Panc1 (cell line): ENCODE measurements at regions not wholly inside any gene's neighbourhood (a gene's known extent, or its start where the extent isn't known, plus 50 kb on each side); places are given as distances from the start of the nearest gene placed in this dataset.

ENCODE experiments used
- ATAC-seq: fragments of 200-7000 bp; cut with Tn5 transposase; 2 replicates; pipeline ENCODE4 v1.9.1; 2020; ENCODE audit warnings: mild to moderate bottlenecking, moderate library complexity
- BruUV-seq: library from RNA; stranded (reverse); fragments of 400-500 nt; replicated peaks from 2 replicates; lab custom pipeline; 2021; lab: Mats Ljungman, UMichigan
- CTCF ChIA-PET: fragments of 300-600 bp; sonication (Branson Sonifier 250); formaldehyde crosslinking; loops from one replicate; lab custom pipeline; 2022; ENCODE audit warnings: antibody characterized with exemption; lab: Charles Lee
- POLR2A ChIA-PET: fragments of 300-600 bp; sonication (Branson Sonifier 250); formaldehyde crosslinking; loops from one replicate; lab custom pipeline; 2022; ENCODE audit warnings: antibody characterized with exemption; lab: Charles Lee
- DNase-seq: peaks from one replicate; pipeline ENCODE4 v3.0.0-alpha.2; 2010; ENCODE audit warnings: low read depth, low spot score
- H3K27ac ChIP-seq: 2 replicates; pipeline ENCODE4 v1.5.1; 2011; ENCODE audit warnings: mild to moderate bottlenecking, low read length, inconsistent platforms
- H3K27me3 ChIP-seq: fragments of 200-500 bp; sonication (Bioruptor generic); 2 replicates; pipeline ENCODE4 v1.6.0; 2014; ENCODE audit warnings: low read length, inconsistent platforms; ENCODE audit not compliant: control insufficient read depth, insufficient read depth
- H3K36me3 ChIP-seq: fragments of 200-500 bp; sonication (Bioruptor generic); 2 replicates; pipeline ENCODE4 v1.5.1; 2014; ENCODE audit warnings: inconsistent platforms, mild to moderate bottlenecking, low read length, moderate library complexity; ENCODE audit not compliant: control insufficient read depth, insufficient read depth
- H3K4me1 ChIP-seq: 2 replicates; pipeline ENCODE4 v1.5.1; 2011; ENCODE audit warnings: inconsistent platforms, mild to moderate bottlenecking, low read length, moderate library complexity; ENCODE audit not compliant: control insufficient read depth, insufficient read depth
- H3K4me3 ChIP-seq, 2 experiments: 2 replicates each; pipeline ENCODE4 v1.5.1; 2011 to 2012; ENCODE audit warnings: low read depth in 2 of 2, low read length in 2 of 2, mild to moderate bottlenecking in 2 of 2, inconsistent platforms in 1 of 2, moderate library complexity in 1 of 2
- H3K9me3 ChIP-seq: fragments of 200-500 bp; sonication (Bioruptor generic); 2 replicates; pipeline ENCODE4 v1.5.1; 2014; ENCODE audit warnings: low read depth, mild to moderate bottlenecking, inconsistent platforms, low read length, moderate library complexity; ENCODE audit not compliant: control insufficient read depth, insufficient read depth
- CTCF ChIP-seq: fragments of 450-650 bp; IDR thresholded peaks from 2 replicates; pipeline ENCODE4 v1.5.1; 2017; ENCODE audit warnings: mild to moderate bottlenecking
- POLR2AphosphoS5 ChIP-seq: IDR thresholded peaks from 2 replicates; pipeline ENCODE4 v1.6.1; 2012; ENCODE audit warnings: mild to moderate bottlenecking, low read depth, low read length, moderate library complexity
- REST ChIP-seq, 2 experiments: IDR thresholded peaks; 2 replicates each; pipeline ENCODE4 v1.6.1; 2011 to 2012; ENCODE audit warnings: low read depth in 2 of 2, control low read depth in 1 of 2, low read length in 1 of 2, mild to moderate bottlenecking in 1 of 2, moderate library complexity in 1 of 2; ENCODE audit not compliant: insufficient read depth in 1 of 2
- SIN3A ChIP-seq: IDR thresholded peaks from 2 replicates; pipeline ENCODE4 v1.6.1; 2012; ENCODE audit warnings: low read depth, mild to moderate bottlenecking, low read length, moderate library complexity, borderline replicate concordance; ENCODE audit not compliant: insufficient read depth
- TCF7L2 ChIP-seq: IDR thresholded peaks from 2 replicates; pipeline ENCODE4 v1.6.1; 2011; ENCODE audit warnings: mild to moderate bottlenecking, low read depth, low read length, inconsistent platforms
- in situ Hi-C: cut with HindIII; loops from 2 replicates; pipeline ENCODE4 v1.10.0; 2016; ENCODE audit warnings: low sequenced_read_pairs, low pct_unique_long_range_greater_than_20kb
- intact Hi-C: fragments of 100-400 bp; cut with micrococcal nuclease; formaldehyde crosslinking; loops from one replicate; pipeline ENCODE4 v1.10.0; 2022; ENCODE audit not compliant: unreplicated experiment

DNA sequence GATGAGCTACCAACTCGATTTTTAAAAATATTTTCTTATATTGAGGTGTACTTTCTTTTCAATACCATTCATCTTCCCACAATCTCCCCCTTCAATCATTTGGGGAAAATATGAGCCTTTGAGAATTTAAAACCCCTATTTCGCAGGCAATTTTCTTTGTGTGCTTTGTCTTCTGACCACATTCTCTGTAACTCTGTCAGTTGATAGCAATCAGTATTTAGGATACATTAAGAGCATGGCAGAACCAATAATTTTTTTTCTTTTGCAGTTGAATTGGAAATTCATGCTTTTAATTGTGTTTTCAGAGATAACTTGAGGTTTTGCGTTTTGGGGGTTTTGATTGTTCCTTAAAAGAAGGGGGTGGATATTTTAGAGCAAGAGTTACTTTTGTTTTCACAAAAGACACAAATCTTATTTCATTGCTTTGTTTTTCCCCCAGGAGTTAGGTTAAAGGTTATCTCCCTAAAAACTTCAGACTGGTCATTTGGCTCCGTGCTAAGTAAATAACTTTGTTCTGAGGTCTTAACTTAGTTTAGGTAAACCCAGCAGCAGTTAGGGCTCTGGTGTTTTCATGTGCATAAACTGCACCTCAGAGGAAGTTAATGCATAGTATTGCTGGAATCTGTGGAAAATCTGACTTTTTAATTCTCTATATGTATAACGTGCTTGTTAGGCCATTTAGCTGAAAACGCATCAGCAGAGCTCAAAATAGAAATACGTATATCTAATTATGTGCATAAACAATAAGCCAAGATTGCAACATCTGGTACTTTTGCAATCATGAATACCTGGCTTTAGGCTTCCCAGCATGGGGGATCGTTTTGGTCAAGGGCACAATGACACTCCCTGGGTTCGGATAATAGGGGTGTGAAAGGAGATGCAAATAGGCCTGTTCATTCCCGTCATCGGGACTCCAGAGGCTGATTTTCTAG, 676.4 kb upstream of the ANKRD30A start:
- ChIA-PET CTCF (no interaction called here), POLR2A (no interaction called here)
- Histone ChIP-seq H3K36me3 (no peaks in the 10 kb centered on the region), H3K27ac (no peak overlapping the region), H3K27me3 (no peaks in the 10 kb centered on the region), H3K4me3 (no peak overlapping the region), H3K9me3 (no peaks in the 10 kb centered on the region), H3K4me1 (no peaks in the 10 kb centered on the region; the same call in 1 of the 2 replicates)
- intact Hi-C loops, result no loop called here
- DNase-seq (no peak), ATAC-seq (no peak)
- in situ Hi-C loops, result no loop called here
- TF ChIP-seq TCF7L2, result no peak
- TF ChIP-seq REST (IDR thresholded peaks at IDR 0.05; ENCODE audit: insufficient read depth in 1 of 2, low read depth in 2 of 2, low read length in 1 of 2), result no peak
- TF ChIP-seq CTCF, result no peak
- no peak for TF ChIP-seq POLR2AphosphoS5
- TF ChIP-seq SIN3A, result no peak
- no TSS peak for BruUV-seq

GRCh38 chr10:36446881-36447280, 678.5 kb upstream of the ANKRD30A start:
- intact Hi-C loops (no loop called here), in situ Hi-C loops (no loop called here)
- ChIA-PET POLR2A (no interaction called here), CTCF (no interaction called here)
- Histone ChIP-seq H3K27ac (no peak overlapping the region), H3K27me3 (no peaks in the 10 kb centered on the region), H3K36me3 (no peaks in the 10 kb centered on the region), H3K4me3 (no peak overlapping the region), H3K4me1 (no peaks in the 10 kb centered on the region; the same call in 1 of the 2 replicates), H3K9me3 (no peaks in the 10 kb centered on the region)
- no peak for TF ChIP-seq CTCF
- no peak for TF ChIP-seq TCF7L2
- BruUV-seq, result no TSS peak
- no peak for DNase-seq
- no peak for ATAC-seq
